Calu3 (cell line): ENCODE measurements at regions not wholly inside any gene's neighbourhood (a gene's known extent, or its start where the extent isn't known, plus 50 kb on each side); places are given as distances from the start of the nearest gene placed in this dataset.

Source experiments
- BruUV-seq: library from RNA; stranded (reverse); fragments of 400-500 nt; replicated peaks from 2 replicates; lab custom pipeline; 2021; lab: Mats Ljungman, UMichigan
- CTCF ChIA-PET: fragments of 300-600 bp; sonication (Branson Sonifier 250); formaldehyde crosslinking; loops from one replicate; lab custom pipeline; 2022; ENCODE audit warnings: antibody characterized with exemption; lab: Charles Lee
- DNase-seq: peaks from one replicate; pipeline ENCODE4 v3.0.0; 2022
- H3K27ac Mint-ChIP-seq: one replicate; pipeline ENCODE4 v1.8.0; 2022; ENCODE audit warnings: mixed read lengths; ENCODE audit not compliant: unreplicated experiment
- H3K27me3 Mint-ChIP-seq: one replicate; pipeline ENCODE4 v1.8.0; 2022; ENCODE audit warnings: mixed read lengths; ENCODE audit not compliant: unreplicated experiment
- H3K36me3 Mint-ChIP-seq: one replicate; pipeline ENCODE4 v1.8.0; 2022; ENCODE audit warnings: mild to moderate bottlenecking, moderate library complexity, mixed read lengths; ENCODE audit not compliant: insufficient read depth, unreplicated experiment
- H3K4me1 Mint-ChIP-seq: one replicate; pipeline ENCODE4 v1.8.0; 2022; ENCODE audit warnings: mild to moderate bottlenecking, low read depth, mixed read lengths; ENCODE audit not compliant: unreplicated experiment
- H3K4me3 Mint-ChIP-seq: one replicate; pipeline ENCODE4 v1.8.0; 2022; ENCODE audit warnings: mild to moderate bottlenecking, low read depth, moderate library complexity, mixed read lengths; ENCODE audit not compliant: unreplicated experiment
- H3K9me3 Mint-ChIP-seq: one replicate; pipeline ENCODE4 v1.8.0; 2022; ENCODE audit warnings: low read depth, mixed read lengths; ENCODE audit not compliant: unreplicated experiment
- CTCF ChIP-seq: fragments of 200-600 bp; IDR thresholded peaks from one replicate; pipeline ENCODE4 v1.8.0; 2022; ENCODE audit warnings: antibody characterized with exemption; ENCODE audit not compliant: unreplicated experiment
- intact Hi-C: fragments of 100-400 bp; cut with micrococcal nuclease; formaldehyde crosslinking; loops from one replicate; pipeline ENCODE4 v1.10.0; 2022; ENCODE audit not compliant: unreplicated experiment

- no TSS peak for BruUV-seq
- Mint-ChIP-seq H3K4me1 (peaks cover 17% of the 10 kb centered on the region), H3K9me3 (no peaks in the 10 kb centered on the region), H3K36me3 (no peaks in the 10 kb centered on the region), H3K27me3 (no peaks in the 10 kb centered on the region), H3K4me3 (no peak overlapping the region), H3K27ac (no peak overlapping the region)
- CTCF ChIA-PET: no interaction called here
- no peak for TF ChIP-seq CTCF
- no peak for DNase-seq
- intact Hi-C loops: no loop called here
Measured at GRCh38 chr1:212224102-212224501, 61.1 kb upstream of the PPP2R5A start.

- H3K4me3 Mint-ChIP-seq: no peak overlapping the region
- no peaks in the 10 kb centered on the region for H3K9me3 Mint-ChIP-seq
- CTCF ChIA-PET: interaction anchor here (0.8 kb wide), 1 partner anchor 65 kb away, joined by 3 read pairs; no protein-coding TSS in a partner anchor
- intact Hi-C loops: no loop called here
- no peak for TF ChIP-seq CTCF
- H3K27ac Mint-ChIP-seq: no peak overlapping the region
- no peak for DNase-seq
- H3K4me1 Mint-ChIP-seq: peaks cover 31% of the 10 kb centered on the region
- H3K36me3 Mint-ChIP-seq: no peaks in the 10 kb centered on the region
- BruUV-seq: no TSS peak
- H3K27me3 Mint-ChIP-seq: no peaks in the 10 kb centered on the region
Measured at GRCh38 chr1:212225416-212225815, 59.8 kb upstream of the PPP2R5A start.

DNA sequence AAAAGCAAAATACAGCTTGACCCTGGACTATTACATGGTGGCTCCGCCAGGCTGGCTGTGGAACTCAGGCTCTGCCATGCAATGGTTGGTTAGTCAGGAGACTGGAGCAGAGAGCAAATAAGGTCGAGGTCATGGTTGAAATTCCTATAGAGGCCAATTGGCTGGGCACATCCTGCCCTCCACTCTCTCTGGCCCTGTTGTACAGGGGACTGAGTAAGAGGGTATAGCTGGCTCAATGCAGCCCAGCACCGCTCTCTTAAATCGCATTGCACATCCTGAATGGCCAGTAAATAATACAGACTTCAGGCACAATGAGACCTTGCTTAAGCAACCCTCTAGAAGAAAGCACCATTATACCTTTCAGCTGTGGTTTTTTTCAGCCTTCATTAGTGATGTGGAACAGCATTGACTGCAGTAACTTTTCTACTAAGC is 59.3 kb upstream of the PPP2R5A start:
- peaks cover 31% of the 10 kb centered on the region for H3K4me1 Mint-ChIP-seq
- CTCF ChIA-PET: no interaction called here
- no peaks in the 10 kb centered on the region for H3K27me3 Mint-ChIP-seq
- no peaks in the 10 kb centered on the region for H3K9me3 Mint-ChIP-seq
- H3K4me3 Mint-ChIP-seq: no peak overlapping the region
- no peaks in the 10 kb centered on the region for H3K36me3 Mint-ChIP-seq
- intact Hi-C loops: no loop called here
- no peak for TF ChIP-seq CTCF
- BruUV-seq: no TSS peak
- DNase-seq: no peak
- H3K27ac Mint-ChIP-seq: no peak overlapping the region

DNA sequence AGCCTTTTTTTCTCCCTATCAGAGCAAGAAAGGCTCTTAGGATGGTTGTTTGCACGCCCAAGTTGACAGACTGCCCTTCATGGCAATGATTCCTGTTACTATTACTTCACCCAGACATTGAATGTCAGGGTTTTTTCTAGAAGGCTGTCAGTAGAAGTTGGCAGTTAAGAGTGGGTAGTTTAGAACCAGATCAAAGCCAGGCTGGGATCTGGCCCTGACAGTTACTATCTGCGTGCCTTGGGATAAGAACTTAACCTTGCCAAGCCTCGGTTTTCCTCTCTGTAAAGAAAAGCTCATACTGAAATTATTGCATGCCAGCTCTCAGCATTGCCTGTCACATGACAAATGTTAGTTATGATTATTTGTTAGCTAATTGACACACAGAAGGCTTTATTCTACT is 58.7 kb upstream of the PPP2R5A start:
- Mint-ChIP-seq H3K27me3 (no peaks in the 10 kb centered on the region), H3K4me1 (peaks cover 31% of the 10 kb centered on the region), H3K4me3 (no peak overlapping the region), H3K9me3 (no peaks in the 10 kb centered on the region), H3K27ac (no peak overlapping the region), H3K36me3 (no peaks in the 10 kb centered on the region)
- no peak for DNase-seq
- TF ChIP-seq CTCF: no peak
- no TSS peak for BruUV-seq
- intact Hi-C loops: no loop called here
- CTCF ChIA-PET: interaction anchor here (1.1 kb wide), 1 partner anchor 12 kb away, joined by 3 read pairs; no protein-coding TSS in a partner anchor
